ENCODE measurements at regions not wholly inside any gene's neighbourhood (a gene's known extent, or its start where the extent isn't known, plus 50 kb on each side); places are given as distances from the start of the nearest gene placed in this dataset.

DNA sequence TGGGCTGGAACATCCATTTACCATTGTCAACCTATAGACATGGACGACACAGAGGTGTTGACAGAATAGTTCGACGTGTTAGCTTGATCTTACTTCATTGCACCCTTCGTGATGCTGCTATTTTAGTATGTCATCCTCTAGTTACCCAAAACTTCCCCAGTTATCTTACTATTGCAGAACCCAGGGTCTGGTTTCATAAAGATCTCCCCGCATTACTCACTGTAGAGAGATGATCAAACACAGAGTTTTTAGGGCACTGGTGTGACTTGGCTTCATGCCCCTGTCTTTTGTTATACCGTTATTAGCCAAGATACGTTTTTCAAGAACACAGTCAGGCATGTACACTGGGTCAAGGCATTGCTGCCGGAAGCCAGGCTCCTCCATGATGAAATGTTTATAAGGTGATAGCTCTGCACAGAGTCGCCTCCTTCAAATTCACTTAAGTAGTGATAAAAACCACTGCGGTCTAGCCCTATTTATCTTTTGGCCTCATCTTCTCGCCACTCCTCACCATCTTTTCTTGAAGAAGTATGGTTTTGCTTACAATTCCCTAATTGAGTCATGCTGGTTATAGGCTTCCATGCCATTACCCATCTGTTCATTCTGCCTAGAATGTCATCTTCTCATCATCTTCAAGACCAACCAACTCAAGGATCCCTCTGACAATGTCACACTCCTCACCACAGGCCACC, 1127.9 kb downstream of the VRK1 start:
- DNase-seq (ENCODE audit: missing footprints) (no peak), ATAC-seq (no peak)
- intact Hi-C loops (cut with DNase I), result no loop called here

DNA sequence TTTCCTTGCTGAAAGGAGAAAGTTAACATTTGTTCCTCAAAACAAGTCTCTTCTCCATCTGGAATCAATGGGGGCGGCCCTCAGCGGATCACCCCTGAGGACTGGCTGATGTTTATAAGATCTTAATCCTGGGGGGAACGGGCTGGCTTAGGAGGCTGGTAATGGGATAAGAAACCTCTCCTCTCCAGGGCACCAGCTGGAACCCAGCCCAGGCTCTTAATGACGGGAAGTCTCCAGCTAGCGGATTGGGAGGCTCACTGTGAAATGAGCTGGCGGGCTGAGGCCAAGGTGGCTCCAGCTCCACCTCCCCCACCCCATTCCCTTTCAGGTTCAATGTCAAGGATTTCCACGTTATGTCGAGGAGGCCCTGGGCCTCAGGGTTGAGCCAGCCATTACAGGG, 1133.0 kb downstream of the VRK1 start:
- intact Hi-C loops (cut with DNase I), result no loop called here
- no peak for ATAC-seq
- DNase-seq (ENCODE audit: missing footprints), result no peak

DNA sequence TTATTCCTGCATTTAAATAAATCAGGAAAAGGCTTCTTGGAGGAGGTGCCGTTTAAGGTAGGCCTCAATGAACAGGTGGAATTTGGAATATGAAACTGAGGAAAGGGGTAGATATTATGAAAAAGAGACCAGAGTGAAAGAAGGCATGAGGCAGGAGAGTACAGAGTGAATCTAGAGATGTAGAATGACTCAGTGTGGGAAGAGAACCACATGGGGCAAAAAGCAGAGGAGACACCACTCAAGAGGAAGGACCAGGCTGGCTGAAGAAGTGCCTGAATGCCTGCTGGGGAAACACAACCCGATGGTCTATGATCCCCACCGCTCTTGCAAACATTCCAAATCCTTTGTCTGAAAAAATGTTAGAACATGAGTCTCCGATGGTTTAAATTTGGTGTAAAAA, 1134.1 kb downstream of the VRK1 start:
- DNase-seq (ENCODE audit: missing footprints), result no peak
- intact Hi-C loops (cut with DNase I), result no loop called here
- ATAC-seq, result no peak

DNA sequence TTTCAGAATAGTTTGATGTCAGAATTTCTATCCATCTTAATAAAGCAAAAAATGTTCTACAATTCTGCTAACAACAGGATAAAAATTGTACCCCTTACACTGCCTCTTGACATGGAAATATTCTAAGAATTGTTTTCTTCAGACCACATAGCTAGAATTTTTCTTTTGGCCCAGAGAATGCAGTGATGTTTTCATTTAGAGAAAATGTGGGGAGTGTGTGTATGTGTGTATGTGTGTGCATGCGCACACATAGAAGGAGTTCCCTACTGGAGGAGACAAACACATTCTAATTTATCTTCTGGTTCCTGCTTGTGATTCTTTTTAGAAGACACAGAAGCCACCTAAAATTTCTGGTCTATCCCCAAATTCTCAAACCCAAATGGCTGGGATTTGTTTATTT, 1145.7 kb downstream of the VRK1 start:
- intact Hi-C loops (cut with DNase I), result no loop called here
- DNase-seq (ENCODE audit: missing footprints), result no peak

DNA sequence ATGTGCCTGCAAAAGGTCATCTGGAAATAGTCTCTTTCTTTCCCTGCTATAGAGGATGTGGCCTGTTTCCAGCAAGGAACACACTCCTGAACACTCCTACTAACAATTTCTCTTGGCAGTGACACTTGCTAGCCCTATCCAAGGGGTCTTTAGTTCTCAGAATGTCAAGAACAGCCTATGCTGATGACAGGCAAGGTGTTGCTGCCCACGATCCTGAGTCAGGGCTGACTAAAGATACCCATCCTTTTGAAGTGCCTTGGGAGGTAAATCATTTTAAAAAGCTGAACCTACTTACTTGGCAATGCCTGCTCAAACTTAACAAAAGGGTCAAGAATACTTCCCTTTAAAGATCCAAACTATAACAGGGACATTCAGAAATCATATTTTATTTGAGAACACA, 1146.4 kb downstream of the VRK1 start:
- ATAC-seq, result no peak
- intact Hi-C loops (cut with DNase I), result no loop called here
- DNase-seq (ENCODE audit: missing footprints), result no peak

More for the DNA sequence above, 1145.7 kb downstream of the VRK1 start:
- ATAC-seq, result no peak

DNA sequence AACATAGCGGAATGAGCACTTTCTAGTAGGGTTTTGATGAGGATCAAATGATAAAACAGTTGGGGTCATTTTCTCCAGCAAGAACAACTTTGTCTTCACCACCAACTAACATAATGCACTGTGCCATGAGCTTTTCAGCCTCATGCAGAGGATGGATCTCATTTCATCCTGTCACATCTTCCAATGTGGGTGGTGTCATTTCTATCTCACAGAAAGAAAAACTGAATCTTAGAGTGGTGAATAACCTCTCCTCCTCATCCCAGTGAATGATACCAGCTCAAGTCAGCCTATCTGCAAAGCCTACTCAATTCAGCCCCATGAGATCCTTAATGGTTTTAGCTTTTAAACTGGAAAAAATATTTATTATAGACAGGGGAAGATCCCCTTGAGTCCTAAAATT, 1147.2 kb downstream of the VRK1 start:
- ATAC-seq (no peak), DNase-seq (ENCODE audit: missing footprints) (no peak)
- intact Hi-C loops (cut with DNase I), result no loop called here

DNA sequence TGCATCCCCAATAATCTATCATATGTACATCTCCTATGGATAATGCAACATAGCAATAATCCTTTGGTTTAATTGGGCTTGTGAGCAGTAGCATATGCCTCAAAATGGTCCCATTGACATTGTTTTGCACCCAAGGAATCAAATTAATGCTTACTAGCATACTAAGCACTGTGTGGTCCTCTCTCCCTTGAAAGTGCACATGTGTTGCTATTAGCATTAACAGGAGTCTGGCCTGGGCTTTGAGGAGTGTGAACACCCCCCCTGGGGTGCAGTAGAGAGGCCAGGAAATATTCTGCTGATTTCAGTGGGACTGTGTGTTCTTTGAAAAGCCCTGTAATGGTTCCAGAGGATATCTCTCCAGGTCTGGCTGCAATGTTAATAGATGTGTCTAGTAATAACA, 1148.4 kb downstream of the VRK1 start:
- ATAC-seq, result no peak
- DNase-seq (ENCODE audit: missing footprints), result no peak
- intact Hi-C loops (cut with DNase I), result no loop called here

DNA sequence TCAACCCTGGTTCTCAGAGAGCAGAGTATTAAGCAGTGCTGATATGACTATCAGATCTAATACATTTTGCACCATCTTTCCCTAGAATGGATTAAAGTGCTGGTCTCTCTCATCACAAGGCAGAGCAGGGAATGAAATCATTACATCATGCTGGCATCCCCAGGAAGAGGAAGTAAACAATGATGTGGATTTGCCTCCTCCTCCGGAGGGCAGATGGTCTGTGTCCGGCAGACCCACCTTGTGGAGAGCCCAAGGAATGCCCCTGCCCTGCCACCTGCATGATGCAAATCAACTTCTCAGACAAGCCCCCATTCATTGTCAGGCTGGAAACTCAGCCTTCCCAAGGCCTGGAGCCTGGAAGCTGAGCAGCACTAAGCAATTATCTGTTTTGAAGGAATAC, 1149.1 kb downstream of the VRK1 start:
- DNase-seq (ENCODE audit: missing footprints), result no peak
- intact Hi-C loops (cut with DNase I), result no loop called here
- ATAC-seq, result no peak

DNA sequence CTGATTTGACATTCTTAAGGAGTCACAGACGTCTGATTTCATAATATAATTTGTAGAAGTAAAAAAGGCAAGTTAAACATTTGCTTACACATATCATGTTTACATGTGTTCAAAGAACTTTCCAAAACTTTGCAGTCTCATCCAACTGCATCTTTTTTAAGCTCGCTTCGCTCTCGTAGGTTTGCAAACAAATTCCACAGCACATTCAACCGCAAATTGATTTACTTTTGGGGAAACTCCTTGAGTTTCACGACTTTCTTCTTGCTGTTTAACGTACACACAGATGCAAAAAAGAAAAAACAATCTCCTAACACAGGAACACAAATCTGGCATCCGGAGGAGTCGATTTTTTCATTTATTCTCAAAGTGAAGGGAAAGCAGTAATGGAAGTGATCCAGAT, 1149.5 kb downstream of the VRK1 start:
- ATAC-seq (no peak), DNase-seq (ENCODE audit: missing footprints) (no peak)
- intact Hi-C loops (cut with DNase I), result no loop called here

DNA sequence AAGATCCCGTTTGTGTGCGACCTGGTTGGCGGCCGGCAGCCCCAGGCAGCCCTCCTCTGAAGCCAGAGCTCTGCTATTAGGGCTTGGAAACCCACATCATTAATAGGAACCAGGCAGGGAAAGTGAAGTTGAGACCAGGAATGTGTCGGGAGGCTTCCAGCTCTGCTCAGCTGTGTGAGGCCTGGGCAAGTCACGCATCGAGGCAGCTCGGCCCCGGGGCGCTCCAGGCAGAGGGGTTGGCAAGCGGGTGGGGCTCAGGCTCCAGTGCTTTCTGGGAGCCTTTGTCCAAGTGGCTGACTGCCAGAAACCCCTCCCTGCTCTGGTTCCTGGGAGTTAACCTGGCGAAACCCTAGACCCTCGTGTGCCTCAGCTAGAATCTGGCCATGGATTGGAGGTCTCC, 1151.7 kb downstream of the VRK1 start:
- no peak for ATAC-seq
- intact Hi-C loops (cut with DNase I), result no loop called here
- no peak for DNase-seq (ENCODE audit: missing footprints)

DNA sequence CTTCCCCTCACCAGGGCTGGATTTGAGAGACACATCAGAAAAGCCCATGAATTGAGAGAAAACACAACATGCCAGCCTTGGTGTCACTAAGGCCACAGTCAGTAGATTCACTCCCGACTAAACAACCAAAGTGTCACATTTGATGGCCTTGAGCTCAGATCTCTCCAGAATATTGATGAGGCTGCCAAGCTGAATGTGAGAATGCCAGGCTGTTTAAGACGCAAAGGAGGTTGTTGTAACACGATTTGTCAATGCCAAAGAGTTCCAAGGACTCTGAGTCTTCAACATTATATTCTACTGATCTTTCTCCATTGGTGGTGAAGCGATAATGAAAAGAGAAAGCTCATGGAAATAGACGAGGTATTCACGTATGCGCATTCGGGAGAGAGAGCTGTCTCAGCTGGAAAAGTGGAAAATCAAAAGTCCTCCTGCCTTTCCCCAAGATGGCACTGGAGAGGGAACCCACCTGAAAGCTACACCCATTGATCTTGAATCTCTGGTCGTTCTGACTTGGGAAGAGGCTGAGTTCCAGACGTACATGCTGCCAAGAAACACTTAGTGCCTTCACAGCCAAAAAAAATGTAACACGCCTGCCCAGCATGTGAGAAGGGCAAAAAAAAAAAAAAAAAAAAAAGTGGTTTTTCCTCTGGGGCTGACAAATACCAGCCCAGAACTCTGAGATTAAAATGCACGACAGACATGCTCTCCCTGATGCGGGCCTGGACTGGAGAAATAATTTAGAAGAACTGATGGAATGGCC, 1159.6 kb downstream of the VRK1 start:
- intact Hi-C loops (cut with DNase I), result no loop called here
- ATAC-seq (no peak), DNase-seq (ENCODE audit: missing footprints) (no peak)

DNA sequence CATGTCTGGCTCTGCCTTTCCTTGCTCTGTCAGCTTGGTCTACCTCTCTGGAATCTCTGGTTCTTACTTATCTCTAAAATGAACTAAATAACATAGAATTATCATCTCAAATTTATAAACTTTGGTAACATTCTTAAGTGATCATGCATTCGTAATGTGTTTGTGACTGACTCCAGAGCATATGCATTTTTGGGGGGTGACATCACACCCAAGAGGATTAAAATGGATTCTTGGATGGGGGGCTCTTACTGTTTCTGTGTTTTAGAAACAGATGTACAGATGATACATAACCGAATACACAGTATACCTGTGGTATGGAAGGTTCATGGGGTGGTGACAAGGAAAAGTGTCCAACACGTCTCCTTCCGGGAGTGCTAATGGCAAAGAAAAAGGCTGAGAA, 1162.1 kb downstream of the VRK1 start:
- intact Hi-C loops (cut with DNase I), result no loop called here

DNA sequence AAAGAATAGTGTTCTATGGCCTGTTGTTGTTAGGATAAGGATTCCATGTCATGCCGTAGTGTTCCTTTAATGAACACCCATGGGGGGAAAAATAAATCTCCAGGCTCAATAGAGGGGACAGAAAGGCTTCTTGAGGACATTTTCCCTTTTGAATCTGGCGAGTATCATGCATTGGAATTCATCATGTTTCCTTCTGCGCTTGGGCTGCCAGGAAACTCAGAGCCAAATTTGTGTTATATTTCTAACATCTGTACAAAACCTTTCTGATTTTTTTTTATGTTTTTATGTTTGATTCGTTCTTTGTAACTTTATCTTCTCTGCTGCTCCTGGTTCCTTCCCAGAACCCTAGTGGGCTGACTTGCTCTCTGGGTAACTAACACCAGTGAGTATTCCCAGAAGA, 1163.3 kb downstream of the VRK1 start:
- DNase-seq (ENCODE audit: missing footprints), result no peak
- intact Hi-C loops (cut with DNase I), result no loop called here
- no peak for ATAC-seq

More for the DNA sequence above, 1162.1 kb downstream of the VRK1 start:
- DNase-seq (ENCODE audit: missing footprints) (no peak), ATAC-seq (no peak)

DNA sequence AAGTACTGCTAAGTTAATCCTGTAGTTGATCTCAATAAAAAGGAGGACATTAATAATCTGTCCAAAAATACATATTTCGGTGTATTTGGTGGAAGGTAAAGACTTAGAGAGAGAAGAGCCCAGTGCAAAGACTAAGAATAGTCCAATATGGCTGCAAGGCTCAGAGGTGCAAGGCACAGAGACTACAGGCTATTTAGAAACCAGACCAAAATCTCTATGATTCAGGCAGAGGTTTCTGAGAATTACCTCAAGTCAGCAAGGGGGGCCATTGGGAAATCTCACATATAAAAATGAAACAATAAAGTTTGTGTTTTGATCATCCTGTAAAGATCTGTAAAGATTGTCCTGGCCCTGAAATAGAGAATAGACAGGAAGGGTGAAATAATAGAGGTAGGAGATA, 1173.0 kb downstream of the VRK1 start:
- DNase-seq (ENCODE audit: missing footprints) (no peak), ATAC-seq (no peak)
- intact Hi-C loops (cut with DNase I), result no loop called here

DNA sequence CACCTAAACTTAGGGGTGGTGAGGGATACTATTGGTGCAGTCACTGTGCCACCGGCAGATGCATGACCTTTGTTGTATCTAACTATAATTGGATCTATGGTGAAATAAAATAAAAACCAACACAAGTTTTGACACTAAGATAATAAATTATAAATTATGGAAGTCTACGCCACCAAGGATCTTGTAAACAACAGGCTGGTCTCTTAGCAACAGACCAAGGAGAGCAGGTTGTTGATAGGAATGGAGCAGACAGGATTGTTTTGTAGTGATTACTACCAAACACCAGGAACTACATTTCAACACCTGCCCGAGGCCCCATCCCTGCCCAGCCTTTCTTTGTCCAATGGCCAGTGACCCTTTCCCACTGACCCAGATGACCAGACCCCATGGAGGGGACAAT, 1178.0 kb downstream of the VRK1 start:
- no peak for DNase-seq (ENCODE audit: missing footprints)
- intact Hi-C loops (cut with DNase I), result no loop called here
- ATAC-seq, result no peak

DNA sequence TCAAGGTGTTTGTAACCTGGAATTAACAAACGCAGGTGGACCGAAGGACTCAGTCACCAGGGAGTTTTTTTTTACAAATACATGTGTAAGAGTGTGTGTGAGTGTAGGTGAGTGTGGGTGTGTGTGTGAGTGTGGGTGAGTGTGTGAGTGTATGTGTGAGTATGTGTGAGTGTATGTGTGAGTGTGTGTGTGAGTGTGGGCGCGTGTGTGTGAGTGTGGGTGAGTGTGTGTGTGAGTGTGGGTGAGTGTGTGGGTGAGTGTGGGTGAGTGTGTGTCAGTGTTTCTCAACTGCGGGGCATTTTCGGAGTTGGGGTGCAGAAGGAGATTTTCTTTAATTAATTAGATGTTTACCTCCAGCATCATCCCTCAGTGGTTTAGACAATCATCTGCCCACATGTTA, 1178.8 kb downstream of the VRK1 start:
- DNase-seq (ENCODE audit: missing footprints) (no peak), ATAC-seq (no peak)
- intact Hi-C loops (cut with DNase I), result no loop called here

DNA sequence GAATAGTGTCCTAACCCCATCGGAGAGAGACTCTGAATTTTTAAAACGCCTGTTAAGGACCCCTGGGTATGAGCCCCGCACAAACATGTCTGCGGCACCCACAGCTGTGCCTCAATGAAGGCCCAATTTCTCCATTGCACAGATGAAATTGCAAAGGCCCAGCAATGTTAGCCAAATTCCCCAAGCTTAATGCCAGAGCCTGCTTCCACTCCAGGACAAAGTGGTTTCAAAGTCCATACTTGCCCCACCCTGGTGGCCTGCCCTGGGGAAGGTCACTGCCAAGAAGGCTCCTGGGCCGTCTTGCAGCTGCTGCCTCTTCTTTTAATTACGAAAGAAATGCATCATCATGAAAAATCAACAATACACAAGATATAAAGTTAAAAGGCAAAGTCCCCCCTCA, 1179.7 kb downstream of the VRK1 start:
- intact Hi-C loops (cut with DNase I), result no loop called here
- ATAC-seq (peak; percentile 45), DNase-seq (ENCODE audit: missing footprints) (no peak)

DNA sequence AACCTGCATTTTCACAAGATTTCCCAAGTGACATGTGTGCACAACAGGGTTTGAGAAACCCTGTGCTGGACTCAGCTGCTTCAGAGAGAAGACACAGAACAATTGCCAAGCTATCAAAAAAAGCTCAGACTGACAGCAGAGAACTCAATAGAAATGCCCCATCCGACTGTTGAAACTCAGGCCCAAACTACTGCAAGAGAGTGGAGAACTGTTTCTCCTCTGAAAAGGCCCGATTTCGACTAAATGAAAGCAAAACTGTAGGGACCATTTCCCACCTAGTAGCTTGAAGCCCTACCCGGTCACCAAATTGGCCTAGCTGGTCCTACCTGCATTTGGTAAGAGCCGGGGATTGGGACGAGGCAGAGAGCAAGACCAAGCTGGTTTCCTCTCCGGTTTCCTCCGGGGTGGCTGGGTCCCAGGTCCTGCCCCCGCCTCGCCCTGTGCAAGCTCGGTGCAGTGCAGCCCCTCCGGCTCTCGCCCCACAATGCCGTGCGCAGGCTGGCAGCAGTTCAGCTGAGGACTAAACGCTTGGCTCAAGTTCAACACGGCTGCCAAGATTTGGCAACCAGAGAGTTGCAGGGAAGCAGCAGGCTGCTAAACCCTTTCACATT, 1180.6 kb downstream of the VRK1 start:
- intact Hi-C loops (cut with DNase I), result no loop called here
- peak; percentile 90 for ATAC-seq
- DNase-seq (ENCODE audit: missing footprints), result peak; percentile 88

DNA sequence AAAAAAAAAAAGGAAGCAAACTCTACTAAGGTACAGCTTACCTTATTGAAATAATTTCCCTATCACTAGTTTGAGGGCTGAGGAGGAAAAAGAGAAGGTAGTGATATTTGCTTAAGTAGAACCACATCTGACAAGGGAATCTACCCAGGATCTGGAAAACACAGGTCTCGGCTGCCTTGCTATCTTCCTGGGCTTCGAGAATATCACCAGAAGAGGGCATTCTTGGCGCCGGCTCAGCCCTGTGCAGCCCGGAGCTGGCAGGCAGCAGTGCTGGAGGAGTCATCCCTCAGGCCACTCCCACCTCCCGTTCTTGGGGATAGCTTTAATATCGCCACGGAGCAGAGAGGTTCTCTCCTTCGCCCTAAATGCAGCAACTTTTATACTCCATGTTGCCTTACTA, 1181.2 kb downstream of the VRK1 start:
- ATAC-seq (peak; percentile 90), DNase-seq (ENCODE audit: missing footprints) (peak; percentile 83)
- intact Hi-C loops (cut with DNase I), result no loop called here

DNA sequence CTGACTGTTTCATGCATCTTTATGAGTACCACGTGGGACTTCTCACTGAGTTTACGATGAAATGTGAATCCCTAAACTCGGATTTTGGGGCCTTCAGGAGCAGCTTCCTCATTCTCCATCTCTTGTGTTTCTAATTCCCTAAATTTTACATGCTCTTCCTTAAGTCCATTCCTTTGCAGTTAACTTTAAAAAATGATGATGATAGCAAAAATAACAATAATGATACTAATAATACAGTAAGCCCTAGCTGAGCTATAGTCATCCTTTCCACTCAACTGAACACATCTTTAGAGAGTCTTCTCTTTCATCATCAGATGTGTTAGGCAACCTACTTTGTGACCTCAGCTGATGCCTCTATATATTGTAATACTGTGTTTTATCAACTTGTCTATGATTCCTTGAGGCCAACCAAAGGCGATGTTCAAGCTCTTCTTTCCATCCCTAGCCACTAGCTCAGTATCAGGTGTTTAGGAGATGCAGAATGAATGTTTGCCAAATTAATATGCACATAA, 1196.4 kb downstream of the VRK1 start:
- intact Hi-C loops (cut with DNase I), result no loop called here
- ATAC-seq (no peak), DNase-seq (ENCODE audit: missing footprints) (no peak)

All from Right ventricle myocardium inferior (tissue), 1 donor.